K562 (cell line): ENCODE measurements at regions not wholly inside any gene's neighbourhood (a gene's known extent, or its start where the extent isn't known, plus 50 kb on each side); places are given as distances from the start of the nearest gene placed in this dataset.

Source experiments
- GABPB2 ChIP-seq: fragments of 250-450 bp; sonication (Bioruptor Pico); conservative IDR thresholded peaks from 2 replicates; pipeline ENCODE4 v1.5.1; 2021; ENCODE audit warnings: mild to moderate bottlenecking
- POLR2H ChIP-seq: IDR thresholded peaks from 2 replicates; pipeline ENCODE4 v1.6.1; 2016; ENCODE audit warnings: missing genetic modification characterization, low read depth, mild to moderate bottlenecking, control low read depth, missing compliant biosample characterization, moderate library complexity
- TFE3 ChIP-seq: fragments of 450-650 bp; formaldehyde crosslinking; IDR thresholded peaks from 2 replicates; pipeline ENCODE4 v1.4.0; 2020; ENCODE audit warnings: mild to moderate bottlenecking, mixed read lengths
- ZBTB2 ChIP-seq: fragments of 450-650 bp; IDR thresholded peaks from 2 replicates; pipeline ENCODE4 v1.6.1; 2016; ENCODE audit warnings: antibody characterized with exemption
- ZNF174 ChIP-seq: fragments of 250-450 bp; sonication (Bioruptor Pico); IDR thresholded peaks from 2 replicates; pipeline ENCODE4 v1.4.0; 2020; ENCODE audit warnings: mild to moderate bottlenecking

- no peak for TF ChIP-seq TFE3
- TF ChIP-seq POLR2H: no peak
- TF ChIP-seq ZBTB2: no peak
- no peak for TF ChIP-seq ZNF174 (CRISPR knock-in tag)
- no peak for TF ChIP-seq GABPB2 (CRISPR knock-in tag)
These were observed 51.1 kb upstream of the UNC5C start (continued) for GRCh38 chr4:95599777-95600400.
